GM23338 (cell line): ENCODE measurements at regions not wholly inside any gene's neighbourhood (a gene's known extent, or its start where the extent isn't known, plus 50 kb on each side); places are given as distances from the start of the nearest gene placed in this dataset.

Source experiments
- CREB1 ChIP-seq: fragments of 250-450 bp; sonication (Bioruptor Pico); IDR thresholded peaks from 2 replicates; pipeline ENCODE4 v1.5.0; 2020; ENCODE audit warnings: low read depth, mild to moderate bottlenecking, moderate library complexity
- EZH2 ChIP-seq: fragments of 200-600 bp; sonication (generic); IDR thresholded peaks from one replicate; pipeline ENCODE4 v1.8.0; 2017; ENCODE audit warnings: antibody characterized with exemption, mild to moderate bottlenecking, low read depth; ENCODE audit not compliant: unreplicated experiment
- EZH2phosphoT487 ChIP-seq: fragments of 200-600 bp; sonication (generic); IDR thresholded peaks from one replicate; pipeline ENCODE4 v1.8.1; 2018; ENCODE audit warnings: antibody characterized with exemption; ENCODE audit not compliant: unreplicated experiment
- TF ChIP-seq, protein P1 (sequence below), 2 experiments: fragments of 200-600 bp in 1 of 2; sonication (generic) in 1 of 2; conservative IDR thresholded peaks; 2 replicates each; pipeline versions ENCODE4 v1.5.1 to v1.6.1; 2016 to 2017; ENCODE audit warnings: antibody characterized with exemption in 2 of 2, low read depth in 2 of 2, mild to moderate bottlenecking in 2 of 2, moderate library complexity in 1 of 2
- TF ChIP-seq, protein P2 (sequence below): IDR thresholded peaks from one replicate; pipeline ENCODE4 v1.6.1; 2018; ENCODE audit warnings: antibody characterized with exemption; ENCODE audit not compliant: unreplicated experiment

DNA sequence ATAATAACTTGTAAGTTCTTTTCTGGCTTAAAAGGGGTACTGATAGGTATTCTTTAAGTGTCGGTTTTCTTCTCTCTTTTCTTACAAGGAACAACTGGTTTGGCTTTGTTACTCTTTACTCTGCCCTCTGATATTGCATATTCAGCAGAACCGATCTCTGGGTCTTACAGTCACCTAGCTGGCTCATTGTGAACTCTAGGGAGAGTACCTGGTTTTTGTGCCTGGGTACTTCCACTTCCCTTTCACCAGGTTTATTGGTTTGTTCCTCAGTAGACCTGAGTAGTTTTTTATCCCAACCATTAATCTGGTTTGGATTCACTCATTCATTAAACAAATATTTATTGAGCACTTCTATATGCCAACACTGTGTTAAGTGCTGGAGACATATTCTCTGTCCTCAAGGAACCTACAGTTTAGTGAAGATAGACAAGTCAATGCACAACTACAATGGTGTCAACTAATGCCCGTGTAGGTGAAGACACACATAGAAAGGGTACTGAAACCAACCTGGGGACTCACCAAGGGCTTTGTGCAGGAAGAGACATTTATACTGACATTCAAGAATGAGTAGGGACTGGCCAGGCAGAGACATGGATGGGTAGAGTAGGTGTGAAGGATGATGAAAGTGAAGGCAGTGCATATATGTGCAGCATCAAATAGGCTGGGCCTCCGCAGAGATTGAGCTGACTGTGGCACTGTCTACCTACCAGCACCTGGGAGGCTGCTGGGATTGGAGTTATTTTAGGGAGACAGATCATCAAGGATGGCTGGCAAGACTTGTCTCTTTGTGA is 348.8 kb upstream of the C11orf87 start:
- no peak for TF ChIP-seq CREB1 (CRISPR knock-in tag)
- TF ChIP-seq, protein P1, sequence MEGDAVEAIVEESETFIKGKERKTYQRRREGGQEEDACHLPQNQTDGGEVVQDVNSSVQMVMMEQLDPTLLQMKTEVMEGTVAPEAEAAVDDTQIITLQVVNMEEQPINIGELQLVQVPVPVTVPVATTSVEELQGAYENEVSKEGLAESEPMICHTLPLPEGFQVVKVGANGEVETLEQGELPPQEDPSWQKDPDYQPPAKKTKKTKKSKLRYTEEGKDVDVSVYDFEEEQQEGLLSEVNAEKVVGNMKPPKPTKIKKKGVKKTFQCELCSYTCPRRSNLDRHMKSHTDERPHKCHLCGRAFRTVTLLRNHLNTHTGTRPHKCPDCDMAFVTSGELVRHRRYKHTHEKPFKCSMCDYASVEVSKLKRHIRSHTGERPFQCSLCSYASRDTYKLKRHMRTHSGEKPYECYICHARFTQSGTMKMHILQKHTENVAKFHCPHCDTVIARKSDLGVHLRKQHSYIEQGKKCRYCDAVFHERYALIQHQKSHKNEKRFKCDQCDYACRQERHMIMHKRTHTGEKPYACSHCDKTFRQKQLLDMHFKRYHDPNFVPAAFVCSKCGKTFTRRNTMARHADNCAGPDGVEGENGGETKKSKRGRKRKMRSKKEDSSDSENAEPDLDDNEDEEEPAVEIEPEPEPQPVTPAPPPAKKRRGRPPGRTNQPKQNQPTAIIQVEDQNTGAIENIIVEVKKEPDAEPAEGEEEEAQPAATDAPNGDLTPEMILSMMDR (conservative IDR thresholded peaks at IDR 0.05; ENCODE audit: low read depth in 2 of 2) = no peak
- TF ChIP-seq EZH2 = no peak
- TF ChIP-seq, protein P2, sequence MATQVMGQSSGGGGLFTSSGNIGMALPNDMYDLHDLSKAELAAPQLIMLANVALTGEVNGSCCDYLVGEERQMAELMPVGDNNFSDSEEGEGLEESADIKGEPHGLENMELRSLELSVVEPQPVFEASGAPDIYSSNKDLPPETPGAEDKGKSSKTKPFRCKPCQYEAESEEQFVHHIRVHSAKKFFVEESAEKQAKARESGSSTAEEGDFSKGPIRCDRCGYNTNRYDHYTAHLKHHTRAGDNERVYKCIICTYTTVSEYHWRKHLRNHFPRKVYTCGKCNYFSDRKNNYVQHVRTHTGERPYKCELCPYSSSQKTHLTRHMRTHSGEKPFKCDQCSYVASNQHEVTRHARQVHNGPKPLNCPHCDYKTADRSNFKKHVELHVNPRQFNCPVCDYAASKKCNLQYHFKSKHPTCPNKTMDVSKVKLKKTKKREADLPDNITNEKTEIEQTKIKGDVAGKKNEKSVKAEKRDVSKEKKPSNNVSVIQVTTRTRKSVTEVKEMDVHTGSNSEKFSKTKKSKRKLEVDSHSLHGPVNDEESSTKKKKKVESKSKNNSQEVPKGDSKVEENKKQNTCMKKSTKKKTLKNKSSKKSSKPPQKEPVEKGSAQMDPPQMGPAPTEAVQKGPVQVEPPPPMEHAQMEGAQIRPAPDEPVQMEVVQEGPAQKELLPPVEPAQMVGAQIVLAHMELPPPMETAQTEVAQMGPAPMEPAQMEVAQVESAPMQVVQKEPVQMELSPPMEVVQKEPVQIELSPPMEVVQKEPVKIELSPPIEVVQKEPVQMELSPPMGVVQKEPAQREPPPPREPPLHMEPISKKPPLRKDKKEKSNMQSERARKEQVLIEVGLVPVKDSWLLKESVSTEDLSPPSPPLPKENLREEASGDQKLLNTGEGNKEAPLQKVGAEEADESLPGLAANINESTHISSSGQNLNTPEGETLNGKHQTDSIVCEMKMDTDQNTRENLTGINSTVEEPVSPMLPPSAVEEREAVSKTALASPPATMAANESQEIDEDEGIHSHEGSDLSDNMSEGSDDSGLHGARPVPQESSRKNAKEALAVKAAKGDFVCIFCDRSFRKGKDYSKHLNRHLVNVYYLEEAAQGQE = no peak
- TF ChIP-seq EZH2phosphoT487 = no peak
